Activated CD8-positive, alpha-beta memory T cell treated with anti-CD3 and anti-CD28 coated beads, Interleukin-2, amount 50 U/mL, for 48 hours (primary cell): ENCODE measurements at regions not wholly inside any gene's neighbourhood (a gene's known extent, or its start where the extent isn't known, plus 50 kb on each side); places are given as distances from the start of the nearest gene placed in this dataset.
"Not testable (repeated sequence)": the region's sequence is repeated elsewhere in the genome, so short reads cannot be mapped to it uniquely, and the experiment has no call there.

ENCODE experiments used
- DNase-seq: peaks from one replicate; pipeline ENCODE4 v3.0.0-alpha.2; 2020

DNA sequence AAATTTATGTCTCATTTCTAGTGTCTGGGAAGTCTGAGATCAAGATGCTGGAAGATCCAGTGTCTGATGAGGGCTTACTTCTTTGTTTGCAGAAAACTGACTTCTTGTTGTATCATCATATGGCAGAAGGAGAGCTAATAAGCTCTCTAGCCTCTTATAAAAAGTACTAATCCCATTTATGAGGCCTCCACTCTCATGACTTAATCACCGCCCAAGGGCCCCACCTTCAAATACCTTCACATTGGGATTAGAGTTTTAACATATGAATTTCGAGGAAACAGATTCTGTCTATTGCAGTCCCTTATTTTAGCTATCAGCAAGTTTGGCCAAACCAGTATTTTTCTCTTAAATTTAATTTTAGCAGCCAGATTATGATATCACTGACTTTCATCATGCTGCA is 150.2 kb upstream of the TMPRSS15 start:
- DNase-seq = no peak

- not testable (repeated sequence) for DNase-seq
Observed at GRCh38 chr21:18567770-18568169, 164.2 kb upstream of the TMPRSS15 start.

DNA sequence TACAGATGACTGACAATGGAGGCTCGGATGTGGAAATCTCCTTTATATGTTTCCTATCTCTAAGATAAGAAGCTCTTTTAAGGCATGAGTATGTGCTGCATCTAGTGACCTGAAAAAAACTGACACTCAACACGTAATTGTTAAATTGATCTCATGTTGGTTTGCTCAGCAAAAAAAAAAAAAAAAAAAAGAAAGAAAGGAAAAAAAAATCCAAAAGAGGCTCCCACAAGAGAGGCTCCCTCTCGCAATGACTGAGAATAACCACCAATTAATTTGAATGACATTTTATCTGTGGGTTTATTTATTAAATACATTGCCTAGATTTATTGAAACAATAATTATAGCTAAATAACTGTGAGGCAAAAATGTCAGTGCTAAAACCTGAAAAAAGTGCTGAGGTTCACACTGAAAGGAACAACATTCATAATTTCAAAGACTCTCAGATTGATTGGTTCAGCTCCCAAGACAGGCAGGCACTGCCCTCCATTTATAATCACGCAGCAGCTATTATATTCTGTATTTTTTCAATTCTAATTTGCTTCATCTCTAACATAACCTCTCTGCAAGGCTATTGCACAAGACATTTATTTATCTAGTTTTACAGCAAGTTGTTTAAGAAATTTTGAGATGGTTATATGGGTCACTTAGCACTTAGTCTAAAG is 184.5 kb upstream of the TMPRSS15 start:
- no peak for DNase-seq

GRCh38 chr21:18601146-18601545 is 197.6 kb upstream of the TMPRSS15 start:
- DNase-seq = no peak

- DNase-seq = no peak
Observed at GRCh38 chr21:18602711-18603110, 199.1 kb upstream of the TMPRSS15 start.

DNA sequence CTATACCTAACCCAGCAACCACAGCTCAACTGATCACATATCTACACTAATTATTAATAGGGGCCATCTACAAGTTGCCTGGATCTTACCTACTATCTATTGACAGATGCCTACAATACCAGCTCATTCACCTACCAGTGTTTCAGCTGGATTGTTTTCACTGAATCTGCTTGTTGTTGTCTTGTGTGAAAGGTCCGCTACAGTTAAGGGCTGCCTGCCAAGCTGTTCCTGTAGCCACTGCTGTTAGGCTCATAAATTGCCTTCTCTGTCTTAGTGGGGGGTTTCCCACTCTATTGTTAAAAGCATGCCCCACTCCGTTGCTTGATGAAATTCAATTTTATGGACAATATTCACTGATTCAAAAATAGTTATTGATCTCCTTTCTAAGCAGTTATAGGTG is 199.7 kb upstream of the TMPRSS15 start:
- DNase-seq = no peak

DNA sequence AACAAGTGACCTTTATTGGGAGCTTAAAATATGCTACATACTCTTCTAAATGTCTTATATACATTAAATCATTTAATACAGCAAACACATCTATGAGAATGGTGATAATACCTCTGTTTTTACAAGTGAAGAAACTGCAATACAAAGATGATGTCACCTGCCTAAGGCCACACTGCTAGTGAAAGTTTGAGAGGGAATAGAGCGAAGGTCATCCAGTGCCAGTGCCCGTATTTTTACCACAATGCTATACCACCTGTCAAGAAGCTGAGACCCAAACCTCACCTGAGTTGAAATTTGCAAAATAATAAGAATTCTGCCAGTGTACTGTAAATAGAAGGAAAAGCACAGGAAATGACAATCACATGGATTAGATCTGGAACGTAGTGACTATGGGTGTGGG is 200.4 kb upstream of the TMPRSS15 start:
- DNase-seq = no peak

DNA sequence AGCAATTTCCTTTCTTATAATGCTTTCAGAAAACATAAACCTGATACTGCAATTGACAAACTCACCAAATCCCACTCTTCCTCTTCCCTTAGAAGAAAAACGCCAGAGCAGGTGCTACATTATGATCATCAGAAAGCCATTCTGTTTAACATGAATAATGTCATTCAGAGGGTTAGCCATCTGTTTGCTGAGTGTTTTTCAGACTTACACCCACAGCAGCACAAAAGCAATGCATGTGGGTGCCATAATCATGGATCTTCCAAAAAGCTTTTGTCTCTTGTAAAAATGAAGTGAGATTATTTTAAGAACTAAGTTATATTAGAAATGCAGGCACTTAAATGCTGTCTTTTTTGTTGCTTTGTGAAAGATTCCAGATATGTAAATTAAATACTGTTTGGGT is 204.6 kb upstream of the TMPRSS15 start:
- DNase-seq = no peak

- DNase-seq = no peak
Observed at GRCh38 chr21:18614303-18614702, 210.7 kb upstream of the TMPRSS15 start.

GRCh38 chr21:18617291-18617690 is 213.7 kb upstream of the TMPRSS15 start:
- no peak for DNase-seq

GRCh38 chr21:18620436-18620835 is 216.9 kb upstream of the TMPRSS15 start:
- no peak for DNase-seq

GRCh38 chr21:18622383-18622782 is 218.8 kb upstream of the TMPRSS15 start:
- no peak for DNase-seq

- no peak for DNase-seq
Observed at GRCh38 chr21:18630446-18630845, 226.9 kb upstream of the TMPRSS15 start.

- DNase-seq = no peak
Observed at GRCh38 chr21:18636897-18637296, 233.3 kb upstream of the TMPRSS15 start.

DNA sequence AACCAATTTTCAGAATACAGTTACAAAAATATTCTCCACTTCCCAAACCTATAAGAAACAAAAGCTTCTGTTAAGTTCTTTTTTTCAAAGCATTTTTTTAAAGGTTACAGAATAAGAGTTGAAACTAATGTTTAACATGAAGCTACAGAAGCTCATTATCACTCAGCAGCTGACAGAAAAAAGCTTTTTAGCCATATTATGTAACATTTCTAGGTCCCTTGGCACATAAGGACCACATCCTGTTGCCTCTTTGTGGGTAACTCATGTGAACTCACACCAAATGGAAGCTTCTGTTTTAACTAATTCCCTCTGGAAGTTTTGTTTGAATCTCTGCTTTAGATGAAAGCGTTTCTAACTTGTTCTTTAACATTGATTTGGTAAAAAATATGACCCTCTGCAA is 242.5 kb upstream of the TMPRSS15 start:
- no peak for DNase-seq

DNA sequence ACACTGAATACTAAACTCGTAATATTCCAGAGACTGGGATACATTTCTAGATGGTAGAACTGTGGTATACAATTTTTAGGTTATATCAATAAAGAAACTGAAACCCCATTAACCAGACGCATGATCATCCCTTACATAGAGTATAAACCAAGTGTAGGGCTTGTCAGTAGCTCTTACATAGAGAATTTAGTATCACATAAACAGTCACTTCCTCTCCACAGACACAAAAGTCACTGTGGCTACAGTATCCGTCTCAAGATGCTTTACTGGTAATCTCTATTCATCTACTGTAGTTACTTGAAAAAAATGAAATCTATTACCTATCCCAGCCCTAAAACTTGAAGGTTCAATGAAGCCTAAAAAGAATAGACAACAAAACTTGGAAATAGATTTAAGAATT is 252.3 kb upstream of the TMPRSS15 start:
- DNase-seq = no peak

GRCh38 chr21:18661842-18662241 is 258.3 kb upstream of the TMPRSS15 start:
- DNase-seq = no peak

GRCh38 chr21:18663663-18664062 is 260.1 kb upstream of the TMPRSS15 start:
- DNase-seq = no peak

DNA sequence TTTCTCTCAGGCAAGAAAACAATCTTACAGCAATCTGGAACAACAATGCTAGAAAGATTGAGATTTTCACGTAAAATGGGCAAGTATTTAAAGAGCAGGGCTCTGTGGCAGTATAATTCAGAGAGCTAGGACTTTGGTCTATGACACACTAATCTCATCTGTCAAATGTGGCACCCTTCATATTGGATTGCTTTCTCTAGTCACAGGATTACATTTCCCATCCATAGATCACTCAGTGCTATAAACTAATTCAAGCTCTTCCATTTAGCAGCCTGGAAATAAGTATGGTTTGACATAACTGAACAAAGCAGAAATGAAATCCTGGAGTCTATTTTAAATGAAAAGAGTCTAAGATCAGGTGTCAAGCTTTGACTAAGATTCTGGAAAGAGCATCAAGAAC is 263.1 kb upstream of the TMPRSS15 start:
- no peak for DNase-seq

DNA sequence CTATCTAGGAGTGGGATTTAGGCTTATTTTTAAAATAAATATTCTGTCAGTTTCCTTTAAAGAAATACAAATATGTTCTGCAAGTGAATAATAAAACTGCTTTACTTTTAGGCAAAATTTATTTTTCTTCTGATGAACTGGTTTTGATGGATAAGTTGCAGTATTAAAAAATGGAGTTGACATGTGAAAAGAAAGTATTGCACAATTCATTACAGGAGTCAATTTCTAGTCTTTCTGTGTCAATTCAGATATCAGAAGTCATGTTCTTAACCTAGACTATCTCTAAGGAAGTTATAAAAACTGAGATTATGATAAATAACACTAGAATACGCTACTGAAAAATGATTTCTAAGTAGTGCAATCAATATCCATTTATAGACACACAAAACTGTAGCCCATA is 270.2 kb upstream of the TMPRSS15 start:
- DNase-seq = no peak

DNA sequence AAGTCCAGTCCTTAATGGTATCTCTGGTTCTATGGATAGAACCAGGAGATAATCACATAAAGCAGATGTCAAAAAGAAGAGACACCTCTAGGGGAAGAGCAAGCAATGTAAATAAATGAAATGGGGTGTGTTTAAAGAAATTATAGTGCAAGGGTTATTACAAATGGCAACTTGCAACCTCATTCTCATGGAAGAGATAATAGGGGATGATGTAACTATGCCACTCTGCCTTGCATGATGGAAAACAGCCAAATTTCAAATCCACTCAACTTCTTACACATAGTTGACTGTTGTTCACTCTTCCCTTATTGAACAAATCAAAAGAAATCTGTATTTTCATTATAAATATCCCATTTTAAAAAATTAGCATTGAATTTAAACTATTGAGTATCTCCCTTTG is 274.0 kb upstream of the TMPRSS15 start:
- DNase-seq = no peak

DNA sequence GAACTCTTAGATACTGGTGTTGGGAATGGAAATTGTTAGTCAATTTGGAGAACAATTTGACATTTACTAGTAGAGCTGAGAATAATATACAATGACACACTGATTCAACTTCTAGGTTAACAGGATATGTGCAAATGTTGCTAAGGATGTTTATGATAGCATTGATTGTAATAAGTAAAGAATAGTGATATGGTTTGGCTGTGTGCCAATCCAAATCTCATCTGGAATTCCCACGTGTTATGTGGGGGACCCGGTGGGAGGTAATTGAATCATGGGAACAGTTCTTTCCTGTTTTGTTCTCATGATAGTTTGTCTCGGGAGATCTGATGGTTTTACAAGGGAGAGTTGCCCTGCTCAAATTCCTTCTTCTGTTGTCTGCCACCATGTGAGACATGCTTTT is 302.4 kb upstream of the TMPRSS15 start:
- DNase-seq = no peak

DNA sequence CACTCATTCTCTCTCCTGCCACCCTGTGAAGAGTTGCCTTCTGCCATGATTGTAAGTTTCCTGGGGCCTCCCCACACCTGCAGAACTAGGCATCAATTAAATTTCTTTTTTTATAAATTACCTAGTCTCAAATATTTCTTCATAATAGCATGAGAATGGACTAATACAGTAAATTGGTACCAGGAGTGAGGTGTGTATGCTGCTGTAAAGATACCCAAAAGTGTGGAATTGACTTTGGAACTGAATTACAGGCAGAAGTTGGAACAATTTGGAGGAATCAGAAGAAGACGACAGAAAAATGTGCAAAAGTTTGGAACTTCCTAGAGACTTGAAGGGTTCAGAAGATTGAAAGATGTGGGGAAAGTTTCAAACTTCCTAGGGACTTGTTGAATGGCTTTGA is 308.1 kb upstream of the TMPRSS15 start:
- DNase-seq = no peak

DNA sequence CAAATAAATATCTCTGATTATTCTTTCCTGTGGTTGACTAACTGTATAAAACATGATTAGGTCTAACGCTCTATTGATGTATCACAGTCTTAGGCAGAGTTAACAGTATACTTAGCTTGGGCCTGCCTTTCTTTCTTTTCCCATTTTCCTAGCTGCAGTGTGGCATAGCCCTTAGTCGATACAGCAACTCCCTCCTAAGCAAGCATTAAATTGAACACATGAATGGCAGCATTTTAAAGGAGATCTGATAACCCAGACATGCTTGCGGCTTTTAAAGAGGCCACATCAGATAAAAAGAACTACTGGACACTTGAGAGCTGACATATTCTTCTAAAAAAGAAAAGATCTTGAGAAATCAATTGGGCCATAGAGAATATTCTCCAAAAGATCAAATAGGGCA is 312.0 kb upstream of the TMPRSS15 start:
- no peak for DNase-seq

GRCh38 chr21:18716578-18717138 is 313.1 kb upstream of the TMPRSS15 start:
- DNase-seq = no peak
